Cardiac fibroblast (primary cell): ENCODE measurements at regions not wholly inside any gene's neighbourhood (a gene's known extent, or its start where the extent isn't known, plus 50 kb on each side); places are given as distances from the start of the nearest gene placed in this dataset.

Source experiments
- DNase-seq, 2 donors: peaks; one replicate each; pipeline versions ENCODE4 v3.0.0 to v3.0.0-alpha.2; 2010; ENCODE audit warnings: low read depth in 2 of 2
- H3K4me3 ChIP-seq, 2 donors: replicated peaks in 1 of 2; 1 replicate in 1 of 2; 2 replicates in 1 of 2; pipeline ENCODE4 v1.5.1; 2011; ENCODE audit warnings: low read depth in 2 of 2, low read length in 2 of 2, mild to moderate bottlenecking in 2 of 2, moderate library complexity in 1 of 2
- CTCF ChIP-seq: IDR thresholded peaks from one replicate; pipeline ENCODE4 v1.5.1; 2011; ENCODE audit warnings: low read depth, mild to moderate bottlenecking, low read length, inconsistent platforms

GRCh38 chr1:219359126-219359525 is 185.4 kb downstream of the LYPLAL1 start:
- no peak overlapping the region for H3K4me3 ChIP-seq
- DNase-seq = no peak
- TF ChIP-seq CTCF = no peak

- H3K4me3 ChIP-seq = no peak overlapping the region
- no peak for TF ChIP-seq CTCF
- no peak for DNase-seq
Measured at GRCh38 chr1:219358080-219358479, 184.4 kb downstream of the LYPLAL1 start.

GRCh38 chr1:219354962-219355361 is 181.3 kb downstream of the LYPLAL1 start:
- H3K4me3 ChIP-seq = no peak overlapping the region
- TF ChIP-seq CTCF = no peak
- no peak for DNase-seq

- no peak for TF ChIP-seq CTCF
- no peak for DNase-seq
- no peak overlapping the region for H3K4me3 ChIP-seq
Measured at GRCh38 chr1:219352961-219353651, 179.4 kb downstream of the LYPLAL1 start.

GRCh38 chr1:219350172-219350931 is 176.7 kb downstream of the LYPLAL1 start:
- H3K4me3 ChIP-seq = no peak overlapping the region
- no peak for TF ChIP-seq CTCF

GRCh38 chr1:219347921-219348391 is 174.3 kb downstream of the LYPLAL1 start:
- DNase-seq = peak in 1 of 2 donors; percentile 21
- no peak for TF ChIP-seq CTCF
- H3K4me3 ChIP-seq = no peak overlapping the region

More at GRCh38 chr1:219350172-219350931, 176.7 kb downstream of the LYPLAL1 start:
- peak in 1 of 2 donors; percentile 5 for DNase-seq
